ENCODE measurements at regions not wholly inside any gene's neighbourhood (a gene's known extent, or its start where the extent isn't known, plus 50 kb on each side); places are given as distances from the start of the nearest gene placed in this dataset.

DNA sequence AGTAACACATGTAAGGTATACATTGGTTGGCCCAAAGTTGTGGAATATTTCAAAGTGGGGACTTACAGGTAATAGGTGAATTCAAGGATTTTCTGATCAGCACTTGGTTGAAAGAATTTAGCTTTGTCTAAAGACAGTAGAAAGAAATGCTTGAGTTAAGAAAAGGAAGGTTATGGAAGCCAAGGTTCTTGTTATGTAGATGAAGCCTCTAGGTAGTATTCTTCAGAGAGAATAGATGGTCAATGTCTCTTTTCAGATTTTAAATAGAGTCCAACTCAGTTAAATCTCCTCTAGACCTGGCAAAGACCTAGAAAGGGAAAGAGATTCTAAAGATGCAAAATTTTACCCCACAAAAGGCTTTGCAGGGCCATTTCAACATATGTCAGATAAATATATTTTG is 157.4 kb downstream of the ANKRD30B start:
- Histone ChIP-seq H3K4me3 (ENCODE audit: low read depth, low read length) (no peak overlapping the region), H3K36me3 (ENCODE audit: control insufficient read depth, insufficient read depth, low read length) (no peaks in the 10 kb centered on the region), H3K27me3 (ENCODE audit: control insufficient read depth, insufficient read depth, low read length) (no peaks in the 10 kb centered on the region)
- DNase-seq (ENCODE audit: low read depth): no peak
- TF ChIP-seq, protein P1, sequence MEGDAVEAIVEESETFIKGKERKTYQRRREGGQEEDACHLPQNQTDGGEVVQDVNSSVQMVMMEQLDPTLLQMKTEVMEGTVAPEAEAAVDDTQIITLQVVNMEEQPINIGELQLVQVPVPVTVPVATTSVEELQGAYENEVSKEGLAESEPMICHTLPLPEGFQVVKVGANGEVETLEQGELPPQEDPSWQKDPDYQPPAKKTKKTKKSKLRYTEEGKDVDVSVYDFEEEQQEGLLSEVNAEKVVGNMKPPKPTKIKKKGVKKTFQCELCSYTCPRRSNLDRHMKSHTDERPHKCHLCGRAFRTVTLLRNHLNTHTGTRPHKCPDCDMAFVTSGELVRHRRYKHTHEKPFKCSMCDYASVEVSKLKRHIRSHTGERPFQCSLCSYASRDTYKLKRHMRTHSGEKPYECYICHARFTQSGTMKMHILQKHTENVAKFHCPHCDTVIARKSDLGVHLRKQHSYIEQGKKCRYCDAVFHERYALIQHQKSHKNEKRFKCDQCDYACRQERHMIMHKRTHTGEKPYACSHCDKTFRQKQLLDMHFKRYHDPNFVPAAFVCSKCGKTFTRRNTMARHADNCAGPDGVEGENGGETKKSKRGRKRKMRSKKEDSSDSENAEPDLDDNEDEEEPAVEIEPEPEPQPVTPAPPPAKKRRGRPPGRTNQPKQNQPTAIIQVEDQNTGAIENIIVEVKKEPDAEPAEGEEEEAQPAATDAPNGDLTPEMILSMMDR (IDR thresholded peaks at IDR 0.05; ENCODE audit: insufficient read depth, low read length, poor library complexity, severe bottlenecking): no peak

DNA sequence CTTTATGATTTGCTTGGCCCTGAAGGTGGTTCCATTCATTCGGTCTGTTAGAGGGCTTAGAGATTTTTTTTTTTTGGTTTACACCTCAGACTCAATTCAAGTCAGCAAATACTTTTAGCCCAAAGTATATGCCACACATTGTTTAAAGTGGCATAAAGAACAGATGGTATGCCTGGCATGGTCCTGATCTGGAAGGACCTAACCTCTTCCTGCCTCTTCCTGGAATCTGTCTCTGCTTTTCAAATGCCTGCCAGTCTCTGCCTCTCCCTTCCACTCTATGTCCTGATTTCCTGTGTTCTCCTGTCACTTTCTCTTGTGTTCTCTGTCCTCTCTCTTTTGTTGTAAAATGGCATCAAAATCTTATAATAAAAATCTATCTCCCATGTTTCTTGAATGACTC is 158.0 kb downstream of the ANKRD30B start:
- Histone ChIP-seq H3K4me3 (ENCODE audit: low read depth, low read length) (no peak overlapping the region), H3K27me3 (ENCODE audit: control insufficient read depth, insufficient read depth, low read length) (no peaks in the 10 kb centered on the region), H3K36me3 (ENCODE audit: control insufficient read depth, insufficient read depth, low read length) (no peaks in the 10 kb centered on the region)
- DNase-seq (ENCODE audit: low read depth): no peak
- TF ChIP-seq, protein P1 (IDR thresholded peaks at IDR 0.05; ENCODE audit: insufficient read depth, low read length, poor library complexity, severe bottlenecking): no peak

DNA sequence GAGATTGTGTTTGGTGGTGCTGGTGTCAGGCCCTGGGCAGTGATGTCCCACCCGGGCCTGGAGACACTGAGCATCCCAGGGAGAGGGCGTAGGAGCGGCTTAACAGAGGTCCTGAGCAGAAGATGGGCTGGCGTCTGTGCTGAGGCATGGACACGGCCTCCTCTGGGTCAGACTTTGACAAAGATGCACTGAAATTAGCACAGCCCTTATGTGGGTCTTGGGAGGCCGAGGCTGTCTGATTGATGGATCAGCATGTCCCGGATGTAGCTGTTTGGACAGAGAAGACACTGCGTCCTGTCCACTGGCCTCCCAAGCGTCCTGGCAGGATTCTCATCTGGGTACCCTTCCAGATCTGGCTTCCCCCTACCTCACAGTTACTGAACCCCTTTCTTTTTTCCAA is 159.4 kb downstream of the ANKRD30B start:
- H3K4me3 ChIP-seq (ENCODE audit: low read depth, low read length): no peak overlapping the region
- TF ChIP-seq, protein P1 (IDR thresholded peaks at IDR 0.05; ENCODE audit: insufficient read depth, low read length, poor library complexity, severe bottlenecking): no peak
- no peaks in the 10 kb centered on the region for H3K36me3 ChIP-seq (ENCODE audit: control insufficient read depth, insufficient read depth, low read length)
- H3K27me3 ChIP-seq (ENCODE audit: control insufficient read depth, insufficient read depth, low read length): no peaks in the 10 kb centered on the region
- DNase-seq (ENCODE audit: low read depth): no peak

DNA sequence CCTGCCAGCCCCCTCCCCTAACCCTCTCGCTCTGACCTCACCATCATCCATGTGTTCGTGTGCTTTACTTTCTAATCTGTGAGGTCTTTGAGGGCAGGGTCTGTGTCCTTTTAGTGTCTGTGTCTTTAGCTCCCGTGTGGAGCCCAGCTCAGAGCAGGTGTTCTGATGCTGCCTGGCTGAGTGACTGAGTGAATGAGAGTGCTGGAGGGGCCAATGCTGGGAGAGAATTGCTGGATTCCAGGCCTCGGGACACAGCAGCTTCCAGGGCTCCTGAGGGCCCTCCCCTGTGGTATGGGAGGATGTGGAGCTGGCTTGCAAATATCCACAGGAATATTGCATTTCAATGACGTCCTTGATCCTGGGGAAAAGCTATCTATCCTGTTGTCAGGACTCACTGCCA is 160.6 kb downstream of the ANKRD30B start:
- Histone ChIP-seq H3K4me3 (ENCODE audit: low read depth, low read length) (no peak overlapping the region), H3K27me3 (ENCODE audit: control insufficient read depth, insufficient read depth, low read length) (no peaks in the 10 kb centered on the region), H3K36me3 (ENCODE audit: control insufficient read depth, insufficient read depth, low read length) (no peaks in the 10 kb centered on the region)
- TF ChIP-seq, protein P1 (IDR thresholded peaks at IDR 0.05; ENCODE audit: insufficient read depth, low read length, poor library complexity, severe bottlenecking): no peak
- no peak for DNase-seq (ENCODE audit: low read depth)

DNA sequence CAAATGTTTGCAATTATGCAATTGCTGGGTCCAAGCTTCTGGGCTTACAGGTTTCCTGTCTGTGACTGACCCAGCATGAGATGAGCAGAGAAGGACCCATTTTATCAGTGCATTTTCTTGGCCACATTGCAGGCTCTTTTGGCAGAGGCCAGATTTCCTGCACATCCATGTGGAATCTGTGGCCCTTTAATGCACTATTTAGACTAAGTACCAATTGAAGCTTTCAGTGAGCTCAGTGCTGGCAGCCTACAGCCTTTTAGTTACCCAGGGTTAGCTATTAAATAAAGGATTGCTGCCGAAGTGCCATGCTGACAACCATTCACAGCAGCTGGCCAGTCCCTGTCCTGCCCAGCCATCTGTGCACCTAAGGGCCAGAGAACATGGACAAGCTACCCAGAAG is 165.0 kb downstream of the ANKRD30B start:
- no peak for DNase-seq (ENCODE audit: low read depth)
- Histone ChIP-seq H3K4me3 (ENCODE audit: low read depth, low read length) (no peak overlapping the region), H3K36me3 (ENCODE audit: control insufficient read depth, insufficient read depth, low read length) (no peaks in the 10 kb centered on the region), H3K27me3 (ENCODE audit: control insufficient read depth, insufficient read depth, low read length) (no peaks in the 10 kb centered on the region)
- TF ChIP-seq, protein P1 (IDR thresholded peaks at IDR 0.05; ENCODE audit: insufficient read depth, low read length, poor library complexity, severe bottlenecking): no peak

DNA sequence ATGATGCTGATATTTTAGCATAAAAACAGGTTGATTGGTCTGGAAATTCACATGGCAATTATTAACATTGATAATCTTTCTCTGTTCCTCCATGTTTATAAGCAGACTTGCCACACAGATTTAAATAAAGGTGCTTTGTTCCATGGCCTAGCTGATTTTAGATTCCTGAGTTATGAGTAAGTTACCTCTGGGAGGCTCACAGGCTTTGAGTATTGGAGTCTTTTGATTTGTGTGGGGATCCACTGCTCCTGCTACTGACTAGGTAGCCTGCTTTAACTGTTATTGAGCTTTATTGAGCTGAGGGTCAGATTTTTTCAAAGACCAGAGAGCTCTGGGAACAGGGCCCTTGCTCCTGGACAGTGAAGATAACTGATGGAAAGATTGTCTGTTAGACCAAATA is 166.1 kb downstream of the ANKRD30B start:
- no peaks in the 10 kb centered on the region for H3K36me3 ChIP-seq (ENCODE audit: control insufficient read depth, insufficient read depth, low read length)
- TF ChIP-seq, protein P1 (IDR thresholded peaks at IDR 0.05; ENCODE audit: insufficient read depth, low read length, poor library complexity, severe bottlenecking): no peak
- no peak for DNase-seq (ENCODE audit: low read depth)
- H3K27me3 ChIP-seq (ENCODE audit: control insufficient read depth, insufficient read depth, low read length): no peaks in the 10 kb centered on the region
- H3K4me3 ChIP-seq (ENCODE audit: low read depth, low read length): no peak overlapping the region

Data from kidney epithelial cell (primary cell).